ENCODE measurements at regions not wholly inside any gene's neighbourhood (a gene's known extent, or its start where the extent isn't known, plus 50 kb on each side); places are given as distances from the start of the nearest gene placed in this dataset.
A peak's percentile ranks its signal among the peaks of the same experiment; 100 is the strongest.

DNA sequence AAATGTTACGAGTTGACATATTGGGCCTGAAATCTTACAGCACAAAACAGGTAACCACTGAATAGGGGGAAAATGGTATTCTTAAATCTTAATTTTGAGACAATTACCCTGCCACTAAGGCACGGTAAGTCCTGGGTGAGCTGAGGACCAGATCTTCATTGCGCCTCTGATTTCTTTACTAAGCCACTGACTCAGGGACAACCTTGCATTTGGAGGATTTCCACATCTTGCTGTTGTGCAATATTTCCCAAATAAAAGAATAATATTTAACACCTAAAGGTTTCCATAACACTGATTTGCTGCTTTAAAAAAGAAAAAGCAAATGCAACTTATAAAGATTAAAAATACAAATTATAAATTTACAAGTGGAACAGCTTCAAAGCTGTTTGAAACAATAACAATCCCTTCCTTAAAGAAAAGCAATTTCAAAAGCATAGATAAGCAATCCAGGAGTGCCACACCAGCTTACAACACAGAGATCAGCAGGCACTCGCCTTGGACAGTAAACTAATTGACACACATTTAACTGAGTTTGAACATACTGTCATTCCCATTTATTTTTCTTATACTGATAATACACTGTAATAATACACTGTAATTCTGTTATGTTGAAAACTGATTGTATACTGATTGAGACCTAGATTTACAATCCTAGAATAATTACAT, 79.6 kb upstream of the DOCK9 start:
- TF ChIP-seq, protein P1, sequence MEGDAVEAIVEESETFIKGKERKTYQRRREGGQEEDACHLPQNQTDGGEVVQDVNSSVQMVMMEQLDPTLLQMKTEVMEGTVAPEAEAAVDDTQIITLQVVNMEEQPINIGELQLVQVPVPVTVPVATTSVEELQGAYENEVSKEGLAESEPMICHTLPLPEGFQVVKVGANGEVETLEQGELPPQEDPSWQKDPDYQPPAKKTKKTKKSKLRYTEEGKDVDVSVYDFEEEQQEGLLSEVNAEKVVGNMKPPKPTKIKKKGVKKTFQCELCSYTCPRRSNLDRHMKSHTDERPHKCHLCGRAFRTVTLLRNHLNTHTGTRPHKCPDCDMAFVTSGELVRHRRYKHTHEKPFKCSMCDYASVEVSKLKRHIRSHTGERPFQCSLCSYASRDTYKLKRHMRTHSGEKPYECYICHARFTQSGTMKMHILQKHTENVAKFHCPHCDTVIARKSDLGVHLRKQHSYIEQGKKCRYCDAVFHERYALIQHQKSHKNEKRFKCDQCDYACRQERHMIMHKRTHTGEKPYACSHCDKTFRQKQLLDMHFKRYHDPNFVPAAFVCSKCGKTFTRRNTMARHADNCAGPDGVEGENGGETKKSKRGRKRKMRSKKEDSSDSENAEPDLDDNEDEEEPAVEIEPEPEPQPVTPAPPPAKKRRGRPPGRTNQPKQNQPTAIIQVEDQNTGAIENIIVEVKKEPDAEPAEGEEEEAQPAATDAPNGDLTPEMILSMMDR (IDR thresholded peaks at IDR 0.05; ENCODE audit: control insufficient read depth, insufficient read depth, low read depth, low read length, missing control alignments): no peak
- H3K4me3 ChIP-seq (ENCODE audit: control insufficient read depth, low read depth, low read length): no peak overlapping the region
- peak; percentile 43 for DNase-seq (ENCODE audit: low read depth)

DNA sequence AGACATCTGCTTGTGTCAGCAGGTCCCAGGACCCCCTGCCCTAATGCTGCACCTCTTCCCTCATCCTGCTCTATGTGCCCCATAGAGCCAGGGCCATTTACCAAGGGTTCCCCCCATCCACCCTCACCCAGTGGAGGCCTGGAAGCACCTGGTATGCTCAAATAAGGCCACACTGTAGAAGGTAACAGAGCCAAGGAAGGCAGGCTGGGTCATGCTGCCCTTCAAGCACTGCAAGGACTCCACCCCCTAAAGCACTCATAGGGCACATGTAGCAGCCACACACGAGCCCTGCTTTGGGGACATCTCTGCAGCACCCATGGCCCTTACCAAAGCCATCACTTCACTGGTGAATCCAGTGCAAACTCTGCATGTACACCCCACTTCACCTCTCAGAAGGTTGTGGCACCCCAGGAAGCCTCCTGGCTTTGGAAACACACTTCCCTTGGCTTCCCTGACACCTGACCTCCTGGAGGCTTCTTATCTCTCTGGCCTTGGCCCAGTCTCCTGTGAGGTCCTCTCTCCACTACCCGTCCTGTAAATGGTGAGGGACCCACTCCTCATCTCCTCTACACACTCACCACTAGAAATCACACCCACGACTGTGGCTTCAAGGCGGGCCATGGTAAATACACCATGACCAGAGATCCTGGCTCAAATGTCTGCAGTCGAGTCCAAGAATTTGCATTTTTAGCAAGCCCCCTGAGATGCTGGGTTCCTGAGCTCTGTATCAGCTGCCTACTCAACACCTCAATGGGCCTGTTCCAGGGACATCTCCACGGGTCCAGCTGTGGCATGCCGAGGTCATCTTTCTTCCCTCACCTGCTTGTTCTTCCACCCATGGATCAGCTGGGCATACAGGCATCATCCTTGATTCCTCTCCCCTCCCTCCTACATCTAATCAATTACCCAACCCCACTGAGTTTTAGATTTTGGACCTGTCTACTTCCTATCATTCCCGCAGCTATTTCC, 80.9 kb upstream of the DOCK9 start:
- DNase-seq (ENCODE audit: low read depth): no peak
- no peak overlapping the region for H3K4me3 ChIP-seq (ENCODE audit: control insufficient read depth, low read depth, low read length)
- TF ChIP-seq, protein P1 (IDR thresholded peaks at IDR 0.05; ENCODE audit: control insufficient read depth, insufficient read depth, low read depth, low read length, missing control alignments): no peak

DNA sequence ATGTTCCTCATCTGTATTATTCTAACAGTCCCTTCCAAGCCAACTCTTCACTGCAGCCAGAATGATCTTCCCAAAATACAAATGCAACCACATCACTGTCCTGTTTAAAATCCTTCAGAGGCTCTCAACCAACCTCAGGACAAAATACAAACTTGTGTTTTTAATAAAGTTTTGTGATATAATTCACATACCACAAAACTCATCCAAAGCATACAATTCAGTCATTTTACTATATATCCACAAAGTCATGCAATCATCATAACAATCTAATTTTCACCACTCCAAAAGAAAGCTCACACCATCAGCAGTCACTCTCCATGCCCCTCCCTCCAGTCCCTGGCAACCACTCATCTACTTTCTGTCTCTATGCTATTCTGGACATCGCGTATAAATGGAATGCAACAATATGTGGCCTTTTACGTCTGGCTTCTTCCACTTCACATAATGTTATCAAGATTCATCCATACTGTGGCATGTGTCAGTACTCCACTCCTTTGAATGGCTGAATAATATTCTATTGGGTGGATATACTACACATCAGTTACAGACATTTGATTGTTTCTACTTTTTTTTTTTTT, 81.7 kb upstream of the DOCK9 start:
- TF ChIP-seq, protein P1 (IDR thresholded peaks at IDR 0.05; ENCODE audit: control insufficient read depth, insufficient read depth, low read depth, low read length, missing control alignments): no peak
- DNase-seq (ENCODE audit: low read depth): no peak
- no peak overlapping the region for H3K4me3 ChIP-seq (ENCODE audit: control insufficient read depth, low read depth, low read length)

DNA sequence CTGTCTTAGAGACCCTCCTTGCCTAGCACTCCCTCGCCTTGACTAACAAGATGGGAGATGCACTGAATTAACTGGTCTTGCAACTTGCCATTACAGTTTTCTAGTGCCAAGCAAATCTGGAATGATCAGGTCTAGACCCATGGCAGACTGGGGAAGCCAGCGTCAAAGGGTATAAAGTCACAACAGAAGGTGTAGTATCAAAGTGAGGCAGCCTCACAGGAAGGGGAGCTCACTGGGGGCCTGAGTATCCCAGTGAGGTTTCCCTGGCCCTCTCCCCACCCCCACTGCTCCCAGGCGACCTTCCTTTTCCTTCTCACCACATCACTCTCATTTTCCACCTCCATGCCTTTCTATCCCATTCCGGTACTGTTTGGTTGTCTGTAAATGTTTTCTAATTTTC, 83.5 kb upstream of the DOCK9 start:
- TF ChIP-seq, protein P1 (IDR thresholded peaks at IDR 0.05; ENCODE audit: control insufficient read depth, insufficient read depth, low read depth, low read length, missing control alignments): no peak
- no peak for DNase-seq (ENCODE audit: low read depth)
- H3K4me3 ChIP-seq (ENCODE audit: control insufficient read depth, low read depth, low read length): no peak overlapping the region

DNA sequence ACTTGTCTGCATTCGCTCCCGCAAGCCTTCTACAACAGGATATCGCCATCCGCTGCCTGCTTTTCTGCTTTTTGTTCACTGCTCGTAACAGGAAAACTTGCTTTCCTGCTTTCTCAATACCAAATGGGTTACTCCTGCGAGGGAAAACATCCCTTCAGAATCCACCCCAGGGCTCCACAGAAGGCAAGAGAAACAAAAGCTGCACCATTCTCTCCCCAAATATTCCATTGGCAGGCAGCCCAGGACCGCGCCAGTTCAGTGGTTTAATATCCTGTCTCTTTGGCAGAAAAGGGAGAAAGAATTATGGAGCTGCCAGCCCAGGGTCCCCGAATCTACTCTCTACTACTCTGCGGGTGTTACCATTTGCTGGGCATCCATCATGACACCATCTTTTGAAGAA, 84.7 kb upstream of the DOCK9 start:
- TF ChIP-seq, protein P1 (IDR thresholded peaks at IDR 0.05; ENCODE audit: control insufficient read depth, insufficient read depth, low read depth, low read length, missing control alignments): no peak
- DNase-seq (ENCODE audit: low read depth): peak; percentile 49
- H3K4me3 ChIP-seq (ENCODE audit: control insufficient read depth, low read depth, low read length): peak overlapping the region; percentile 11; the same call in 1 of the 2 replicates

DNA sequence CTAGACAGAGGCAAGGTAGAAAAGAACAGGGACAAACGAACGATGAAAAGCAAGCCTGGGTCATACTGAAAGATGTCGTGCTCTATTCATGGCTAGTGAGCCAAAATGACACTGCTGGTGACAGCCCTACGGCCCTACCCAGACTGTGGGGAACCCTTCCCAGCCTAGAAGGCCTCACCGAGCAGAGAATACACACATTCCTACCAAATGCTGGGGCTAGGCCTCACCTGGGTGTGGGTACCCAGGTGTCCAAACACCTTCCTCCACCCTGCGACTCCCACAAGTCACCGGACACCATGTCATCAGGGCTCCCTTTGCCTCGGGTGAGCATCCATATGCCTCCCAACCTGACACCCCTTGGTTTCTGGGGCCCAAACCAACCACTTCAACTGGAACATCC, 85.3 kb upstream of the DOCK9 start:
- DNase-seq (ENCODE audit: low read depth): no peak
- TF ChIP-seq, protein P1 (IDR thresholded peaks at IDR 0.05; ENCODE audit: control insufficient read depth, insufficient read depth, low read depth, low read length, missing control alignments): no peak
- H3K4me3 ChIP-seq (ENCODE audit: control insufficient read depth, low read depth, low read length): no peak overlapping the region
